B cell (primary cell): ENCODE measurements at regions not wholly inside any gene's neighbourhood (a gene's known extent, or its start where the extent isn't known, plus 50 kb on each side); places are given as distances from the start of the nearest gene placed in this dataset.

ENCODE experiments used
- ATAC-seq: fragments of 200-7000 bp; cut with Tn5 transposase; one replicate; pipeline ENCODE4 v1.10.0; 2021; ENCODE audit warnings: low read depth, mild to moderate bottlenecking, moderate number of reproducible peaks, moderate library complexity
- CTCF ChIA-PET: fragments of 350-600 bp; sonication (Branson Sonifier 250); formaldehyde crosslinking; loops from one replicate; lab custom pipeline; 2021; ENCODE audit warnings: antibody characterized with exemption, inconsistent platforms; lab: Charles Lee
- POLR2A ChIA-PET: fragments of 350-600 bp; sonication (Branson Sonifier 250); formaldehyde crosslinking; loops from one replicate; lab custom pipeline; 2021; ENCODE audit warnings: antibody characterized with exemption; lab: Charles Lee
- DNase-seq: peaks from one replicate; pipeline ENCODE4 v3.0.0; 2013
- H2AFZ ChIP-seq: 2 replicates; pipeline ENCODE4 v1.6.1; 2012; ENCODE audit warnings: mild to moderate bottlenecking, low read depth, low read length; ENCODE audit not compliant: insufficient read depth, poor library complexity, severe bottlenecking
- H3K27ac ChIP-seq, 2 donors: 1 replicate in 1 of 2; 2 replicates in 1 of 2; pipeline ENCODE4 v1.5.1; 2012 to 2013; ENCODE audit warnings: low read length in 2 of 2, mild to moderate bottlenecking in 2 of 2, moderate library complexity in 1 of 2
- H3K27me3 ChIP-seq, 4 experiments: fragments of 200-600 bp in 1 of 4; sonication (generic) in 1 of 4; replicated peaks in 1 of 4; 1 replicate in 2 of 4; 2 replicates in 2 of 4; pipeline versions ENCODE4 v1.6.1 to v1.7.0; 2013 to 2016; ENCODE audit warnings: low read length in 3 of 4, mild to moderate bottlenecking in 2 of 4, mixed read lengths in 1 of 4, moderate library complexity in 1 of 4; ENCODE audit not compliant: insufficient read depth in 4 of 4, control insufficient read depth in 3 of 4; ENCODE audit errors: control extremely low read depth in 1 of 4
- H3K36me3 ChIP-seq, 2 experiments: replicated peaks in 1 of 2; 1 replicate in 1 of 2; 2 replicates in 1 of 2; pipeline versions ENCODE4 v1.6.1 to v1.7.1; 2013; ENCODE audit warnings: low read length in 1 of 2; ENCODE audit not compliant: insufficient read depth in 2 of 2, control insufficient read depth in 1 of 2; ENCODE audit errors: control extremely low read depth in 1 of 2, extremely low read depth in 1 of 2
- H3K4me1 ChIP-seq, 2 donors: fragments of 200-600 bp in 1 of 2; sonication (generic) in 1 of 2; 1 replicate in 1 of 2; 2 replicates in 1 of 2; pipeline versions ENCODE4 v1.5.1 to v1.6.1; 2013 to 2017; ENCODE audit warnings: low read length in 2 of 2; ENCODE audit not compliant: control insufficient read depth in 2 of 2, insufficient read depth in 2 of 2
- H3K4me2 ChIP-seq: replicated peaks from 2 replicates; pipeline ENCODE3; 2012; ENCODE audit warnings: mild to moderate bottlenecking, low read depth, low read length; ENCODE audit not compliant: poor library complexity, severe bottlenecking
- H3K4me3 ChIP-seq, 5 experiments: fragments of 200-600 bp in 1 of 5; sonication (generic) in 1 of 5; 1 replicate in 3 of 5; 2 replicates in 2 of 5; pipeline versions ENCODE4 v1.5.1 to v1.7.0; 2011 to 2016; ENCODE audit warnings: low read length in 4 of 5, mild to moderate bottlenecking in 4 of 5, low read depth in 2 of 5, control low read depth in 1 of 5, moderate library complexity in 1 of 5; ENCODE audit not compliant: insufficient read depth in 1 of 5; ENCODE audit errors: control extremely low read depth in 1 of 5, extremely low read depth in 1 of 5
- H3K79me2 ChIP-seq: fragments of 200-600 bp; sonication (generic); one replicate; pipeline ENCODE4 v1.6.0; 2016; ENCODE audit warnings: low read length; ENCODE audit not compliant: control insufficient read depth, insufficient read depth
- H3K9ac ChIP-seq: fragments of 200-600 bp; sonication (generic); 2 replicates; pipeline ENCODE4 v1.6.1; 2017; ENCODE audit warnings: mild to moderate bottlenecking, low read length, moderate library complexity
- H3K9me3 ChIP-seq, 3 donors: one replicate each; pipeline versions ENCODE4 v1.6.1 to v1.7.1; 2013; ENCODE audit warnings: low read length in 2 of 3; ENCODE audit not compliant: control insufficient read depth in 2 of 3, insufficient read depth in 1 of 3; ENCODE audit errors: control extremely low read depth in 1 of 3
- H4K20me1 ChIP-seq: 2 replicates; pipeline ENCODE4 v1.6.0; 2012; ENCODE audit warnings: mild to moderate bottlenecking, low read length; ENCODE audit not compliant: insufficient read depth, control insufficient read depth, poor library complexity, severe bottlenecking
- H3K27ac Mint-ChIP-seq: one replicate; pipeline ENCODE4 v1.8.0; 2021; ENCODE audit warnings: mixed read lengths
- H3K27me3 Mint-ChIP-seq: one replicate; pipeline ENCODE4 v1.8.0; 2021; ENCODE audit warnings: mixed read lengths
- H3K4me1 Mint-ChIP-seq: one replicate; pipeline ENCODE4 v1.8.0; 2021; ENCODE audit warnings: mixed read lengths
- H3K4me3 Mint-ChIP-seq: one replicate; pipeline ENCODE4 v1.8.0; 2021; ENCODE audit warnings: mixed read lengths
- H3K9me3 Mint-ChIP-seq: one replicate; pipeline ENCODE4 v1.8.0; 2022; ENCODE audit warnings: mixed read lengths; ENCODE audit not compliant: insufficient read depth
- EZH2 ChIP-seq: IDR thresholded peaks from 2 replicates; pipeline ENCODE4 v1.6.1; 2012; ENCODE audit warnings: borderline replicate concordance, low read depth, mild to moderate bottlenecking, moderate library complexity, low read length; ENCODE audit not compliant: insufficient read depth, poor library complexity, severe bottlenecking
- WGBS: methylation state at CpG from one replicate; pipeline ENCODE4 v1.1.5; 2013; ENCODE audit warnings: missing lambda C conversion rate; ENCODE audit not compliant: insufficient coverage; 5-methylcytosine and 5-hydroxymethylcytosine counted together
- intact Hi-C: fragments of 100-400 bp; cut with micrococcal nuclease; formaldehyde crosslinking; loops from one replicate; pipeline ENCODE4 v1.10.0; 2022
- TF ChIP-seq, protein P1 (sequence below): fragments of 200-600 bp; IDR thresholded peaks from one replicate; pipeline ENCODE4 v1.8.0; 2022; ENCODE audit warnings: antibody characterized with exemption, mild to moderate bottlenecking

GRCh38 chr7:27316311-27316710 lies 73.7 kb downstream of the EVX1 start:
- WGBS = 77% methylated on average over 2 of the region's 3 CpGs
- H3K9me3 Mint-ChIP-seq = peaks cover 7% of the 10 kb centered on the region

DNA sequence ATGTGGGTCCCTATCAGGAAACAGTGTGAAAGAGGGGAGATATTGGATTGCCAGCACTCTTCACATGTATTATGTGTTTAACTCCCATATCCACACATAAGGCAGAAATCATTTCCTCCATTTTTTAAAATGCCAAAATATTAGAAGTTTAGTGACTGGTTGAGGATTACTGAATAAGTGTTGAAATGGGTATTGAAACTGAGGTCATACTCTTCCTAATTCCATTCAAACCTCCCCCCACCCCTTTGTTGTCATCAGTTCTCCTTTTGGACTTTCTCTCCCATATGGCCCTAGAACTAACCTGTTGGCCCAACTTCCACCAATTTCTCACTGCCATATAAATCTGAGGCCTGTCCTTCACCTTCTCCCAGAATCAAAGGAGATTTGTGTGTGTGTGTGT lies 81.6 kb downstream of the EVX1 start:
- no peak for DNase-seq
- Histone ChIP-seq H4K20me1 (no peaks in the 10 kb centered on the region), H3K36me3 (no peaks in the 10 kb centered on the region), H3K4me3 (no peak overlapping the region), H3K79me2 (no peaks in the 10 kb centered on the region), H2AFZ (no peak overlapping the region), H3K4me1 (no peaks in the 10 kb centered on the region), H3K9ac (no peak overlapping the region), H3K4me2 (no peak overlapping the region), H3K27me3 (peaks cover 0 to 5% (median 2%) of the 10 kb centered on the region in 4 experiments), H3K9me3 (peaks cover 0 to 1% (median 0%) of the 10 kb centered on the region in 3 donors), H3K27ac (no peak overlapping the region)
- H3K9me3 Mint-ChIP-seq = peaks cover 6% of the 10 kb centered on the region
- H3K4me1 Mint-ChIP-seq = no peaks in the 10 kb centered on the region
- intact Hi-C loops = no loop called here
- no peak overlapping the region for H3K27ac Mint-ChIP-seq
- ChIA-PET POLR2A (no interaction called here), CTCF (no interaction called here)
- H3K27me3 Mint-ChIP-seq = peaks cover 41% of the 10 kb centered on the region
- no peak overlapping the region for H3K4me3 Mint-ChIP-seq
- TF ChIP-seq, protein P1, sequence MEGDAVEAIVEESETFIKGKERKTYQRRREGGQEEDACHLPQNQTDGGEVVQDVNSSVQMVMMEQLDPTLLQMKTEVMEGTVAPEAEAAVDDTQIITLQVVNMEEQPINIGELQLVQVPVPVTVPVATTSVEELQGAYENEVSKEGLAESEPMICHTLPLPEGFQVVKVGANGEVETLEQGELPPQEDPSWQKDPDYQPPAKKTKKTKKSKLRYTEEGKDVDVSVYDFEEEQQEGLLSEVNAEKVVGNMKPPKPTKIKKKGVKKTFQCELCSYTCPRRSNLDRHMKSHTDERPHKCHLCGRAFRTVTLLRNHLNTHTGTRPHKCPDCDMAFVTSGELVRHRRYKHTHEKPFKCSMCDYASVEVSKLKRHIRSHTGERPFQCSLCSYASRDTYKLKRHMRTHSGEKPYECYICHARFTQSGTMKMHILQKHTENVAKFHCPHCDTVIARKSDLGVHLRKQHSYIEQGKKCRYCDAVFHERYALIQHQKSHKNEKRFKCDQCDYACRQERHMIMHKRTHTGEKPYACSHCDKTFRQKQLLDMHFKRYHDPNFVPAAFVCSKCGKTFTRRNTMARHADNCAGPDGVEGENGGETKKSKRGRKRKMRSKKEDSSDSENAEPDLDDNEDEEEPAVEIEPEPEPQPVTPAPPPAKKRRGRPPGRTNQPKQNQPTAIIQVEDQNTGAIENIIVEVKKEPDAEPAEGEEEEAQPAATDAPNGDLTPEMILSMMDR = no peak
- TF ChIP-seq EZH2 = no peak
- no peak for ATAC-seq

More at GRCh38 chr7:27316311-27316710, 73.7 kb downstream of the EVX1 start:
- Histone ChIP-seq H3K79me2 (no peaks in the 10 kb centered on the region), H3K36me3 (no peaks in the 10 kb centered on the region), H3K4me1 (no peaks in the 10 kb centered on the region), H3K4me2 (no peak overlapping the region), H3K9me3 (peaks cover 0 to 2% (median 1%) of the 10 kb centered on the region in 3 donors), H3K27me3 (peaks cover 0 to 4% (median 0%) of the 10 kb centered on the region in 4 experiments), H3K27ac (no peak overlapping the region), H4K20me1 (no peaks in the 10 kb centered on the region), H3K9ac (no peak overlapping the region), H3K4me3 (no peak overlapping the region), H2AFZ (no peak overlapping the region)
- ChIA-PET POLR2A (no interaction called here), CTCF (no interaction called here)
- intact Hi-C loops = no loop called here
- Mint-ChIP-seq H3K4me1 (no peaks in the 10 kb centered on the region), H3K27ac (no peak overlapping the region), H3K27me3 (peaks cover 50% of the 10 kb centered on the region), H3K4me3 (no peak overlapping the region)
- DNase-seq (no peak), ATAC-seq (no peak)
- TF ChIP-seq, protein P1 = no peak
- TF ChIP-seq EZH2 = no peak
